ENCODE measurements at regions not wholly inside any gene's neighbourhood (a gene's known extent, or its start where the extent isn't known, plus 50 kb on each side); places are given as distances from the start of the nearest gene placed in this dataset.

GRCh38 chr21:35448876-35449599, 399.9 kb upstream of the RUNX1 start:
- TF ChIP-seq POLR2A (IDR thresholded peaks at IDR 0.05) = no peak
- TF ChIP-seq CTCF (IDR thresholded peaks at IDR 0.05) = no peak

All from thyroid gland (tissue), 4 donors.